ENCODE measurements at regions not wholly inside any gene's neighbourhood (a gene's known extent, or its start where the extent isn't known, plus 50 kb on each side); places are given as distances from the start of the nearest gene placed in this dataset.

DNA sequence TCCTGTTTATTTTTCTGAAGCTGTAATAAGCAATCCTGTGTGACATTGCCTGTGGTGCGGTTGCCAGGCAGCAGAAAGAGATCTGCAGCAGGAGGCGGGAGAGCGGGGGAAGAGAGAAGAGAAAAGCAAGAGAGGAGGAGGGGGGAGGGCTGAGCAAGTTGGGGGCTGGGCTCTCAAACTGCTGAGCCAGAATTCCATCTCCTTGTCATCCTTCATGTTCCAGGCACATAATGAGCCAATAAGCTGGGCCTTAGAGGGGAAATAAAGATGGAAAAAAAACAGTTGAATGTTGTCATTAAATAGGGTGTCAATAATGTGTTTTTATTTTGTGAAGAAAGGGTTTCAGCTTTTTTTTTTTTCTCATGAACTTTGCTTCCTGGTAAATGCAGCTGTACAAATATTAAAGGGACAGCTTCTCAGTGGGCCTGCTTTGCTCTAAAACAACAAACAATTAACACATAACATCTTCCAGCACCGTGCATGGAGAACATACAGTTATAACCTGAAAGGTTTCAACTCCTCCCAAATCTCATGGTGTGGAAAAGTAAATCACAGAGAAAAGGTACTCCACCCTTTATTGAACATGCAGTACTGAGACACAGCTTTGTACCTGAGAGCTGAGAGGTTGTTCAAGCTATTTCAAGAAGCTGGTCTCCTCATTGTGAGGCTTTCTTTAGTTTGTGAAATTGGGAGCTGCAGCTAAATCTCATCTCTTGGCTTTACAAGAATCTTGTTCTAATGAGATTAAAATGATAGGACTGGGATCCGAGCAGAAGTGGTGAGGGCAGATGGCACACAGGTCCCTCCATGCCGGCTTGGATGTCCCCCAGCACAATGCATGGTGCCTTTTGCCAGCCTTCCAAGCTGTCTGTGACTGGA, 451.1 kb upstream of the KCNMB2 start:
- TF ChIP-seq, protein P1, sequence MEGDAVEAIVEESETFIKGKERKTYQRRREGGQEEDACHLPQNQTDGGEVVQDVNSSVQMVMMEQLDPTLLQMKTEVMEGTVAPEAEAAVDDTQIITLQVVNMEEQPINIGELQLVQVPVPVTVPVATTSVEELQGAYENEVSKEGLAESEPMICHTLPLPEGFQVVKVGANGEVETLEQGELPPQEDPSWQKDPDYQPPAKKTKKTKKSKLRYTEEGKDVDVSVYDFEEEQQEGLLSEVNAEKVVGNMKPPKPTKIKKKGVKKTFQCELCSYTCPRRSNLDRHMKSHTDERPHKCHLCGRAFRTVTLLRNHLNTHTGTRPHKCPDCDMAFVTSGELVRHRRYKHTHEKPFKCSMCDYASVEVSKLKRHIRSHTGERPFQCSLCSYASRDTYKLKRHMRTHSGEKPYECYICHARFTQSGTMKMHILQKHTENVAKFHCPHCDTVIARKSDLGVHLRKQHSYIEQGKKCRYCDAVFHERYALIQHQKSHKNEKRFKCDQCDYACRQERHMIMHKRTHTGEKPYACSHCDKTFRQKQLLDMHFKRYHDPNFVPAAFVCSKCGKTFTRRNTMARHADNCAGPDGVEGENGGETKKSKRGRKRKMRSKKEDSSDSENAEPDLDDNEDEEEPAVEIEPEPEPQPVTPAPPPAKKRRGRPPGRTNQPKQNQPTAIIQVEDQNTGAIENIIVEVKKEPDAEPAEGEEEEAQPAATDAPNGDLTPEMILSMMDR (IDR thresholded peaks at IDR 0.05): no peak
- TF ChIP-seq POLR2A (IDR thresholded peaks at IDR 0.05) (no peak), POLR2AphosphoS5 (IDR thresholded peaks at IDR 0.05) (no peak), EP300 (IDR thresholded peaks at IDR 0.05) (no peak)
